ENCODE measurements at regions not wholly inside any gene's neighbourhood (a gene's known extent, or its start where the extent isn't known, plus 50 kb on each side); places are given as distances from the start of the nearest gene placed in this dataset.

DNA sequence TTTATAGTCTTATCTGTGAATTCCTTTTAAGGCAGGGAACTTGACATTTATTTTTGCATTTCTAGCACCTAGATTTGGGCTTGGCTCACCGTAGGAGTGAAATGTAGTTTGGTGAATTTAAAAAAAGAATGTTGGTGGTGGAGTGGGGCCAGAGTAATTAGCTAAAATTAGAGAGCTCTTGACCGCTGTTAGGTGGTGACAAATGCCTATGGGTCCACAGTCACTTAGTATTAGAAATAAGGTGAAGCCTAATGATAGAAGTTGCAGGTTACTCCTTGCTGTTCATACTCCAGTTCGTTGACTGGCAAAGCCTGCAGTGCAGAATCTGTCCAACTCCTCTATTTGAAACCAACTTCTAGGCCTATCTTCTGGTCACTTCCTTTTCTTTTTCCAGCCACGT lies 318.8 kb upstream of the NRIP1 start:
- H3K4me3 ChIP-seq (ENCODE audit: low read depth in 2 of 2, low read length in 2 of 2), result no peak overlapping the region
- H3K27me3 ChIP-seq (ENCODE audit: control insufficient read depth, insufficient read depth, low read length), result no peaks in the 10 kb centered on the region
- CTCF ChIA-PET, result no interaction called here
- H3K27ac ChIP-seq (ENCODE audit: low read length), result no peak overlapping the region
- ATAC-seq (no peak), DNase-seq (ENCODE audit: low read depth, low spot score) (no peak)
- in situ Hi-C loops (cut with HindIII; ENCODE audit: low pct_unique_long_range_greater_than_20kb, low sequenced_read_pairs) (no loop called here), intact Hi-C loops (cut with micrococcal nuclease; ENCODE audit: unreplicated experiment) (no loop called here)
- no peaks in the 10 kb centered on the region for H3K4me1 ChIP-seq (ENCODE audit: control insufficient read depth, insufficient read depth, low read length)
- H3K9me3 ChIP-seq (ENCODE audit: control insufficient read depth, insufficient read depth, low read depth, low read length), result no peaks in the 10 kb centered on the region
- POLR2A ChIA-PET, result no interaction called here
- TF ChIP-seq CTCF (IDR thresholded peaks at IDR 0.05), result no peak
- BruUV-seq (replicated peaks), result no TSS peak
- H3K36me3 ChIP-seq (ENCODE audit: control insufficient read depth, insufficient read depth, low read length), result no peaks in the 10 kb centered on the region

DNA sequence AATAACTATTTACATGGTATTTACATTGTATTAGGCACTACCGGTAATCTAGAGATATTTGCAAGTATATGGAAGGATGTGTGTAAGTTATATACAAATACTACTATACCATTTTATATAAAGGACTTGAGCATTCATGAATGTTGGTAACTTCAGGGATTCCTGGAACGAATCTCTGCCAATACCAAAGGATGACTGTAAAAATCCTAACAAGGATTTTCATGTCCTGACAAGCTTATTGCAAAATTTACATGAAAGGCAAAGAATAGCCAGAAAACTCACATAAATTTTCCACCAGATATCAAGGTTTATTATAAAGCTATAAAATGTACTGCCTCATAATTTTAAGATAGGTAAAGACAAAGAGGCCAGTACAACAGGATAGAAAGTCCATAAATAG lies 325.2 kb upstream of the NRIP1 start:
- no peak for DNase-seq (ENCODE audit: low read depth, low spot score)
- ChIA-PET CTCF (no interaction called here), POLR2A (no interaction called here)
- ATAC-seq, result no peak
- no peak overlapping the region for H3K27ac ChIP-seq (ENCODE audit: low read length)
- H3K27me3 ChIP-seq (ENCODE audit: control insufficient read depth, insufficient read depth, low read length), result no peaks in the 10 kb centered on the region
- no peaks in the 10 kb centered on the region for H3K9me3 ChIP-seq (ENCODE audit: control insufficient read depth, insufficient read depth, low read depth, low read length)
- in situ Hi-C loops (cut with HindIII; ENCODE audit: low pct_unique_long_range_greater_than_20kb, low sequenced_read_pairs) (no loop called here), intact Hi-C loops (cut with micrococcal nuclease; ENCODE audit: unreplicated experiment) (no loop called here)
- no TSS peak for BruUV-seq (replicated peaks)
- H3K4me1 ChIP-seq (ENCODE audit: control insufficient read depth, insufficient read depth, low read length), result no peaks in the 10 kb centered on the region
- no peaks in the 10 kb centered on the region for H3K36me3 ChIP-seq (ENCODE audit: control insufficient read depth, insufficient read depth, low read length)
- no peak overlapping the region for H3K4me3 ChIP-seq (ENCODE audit: low read depth in 2 of 2, low read length in 2 of 2)
- TF ChIP-seq, protein P1, sequence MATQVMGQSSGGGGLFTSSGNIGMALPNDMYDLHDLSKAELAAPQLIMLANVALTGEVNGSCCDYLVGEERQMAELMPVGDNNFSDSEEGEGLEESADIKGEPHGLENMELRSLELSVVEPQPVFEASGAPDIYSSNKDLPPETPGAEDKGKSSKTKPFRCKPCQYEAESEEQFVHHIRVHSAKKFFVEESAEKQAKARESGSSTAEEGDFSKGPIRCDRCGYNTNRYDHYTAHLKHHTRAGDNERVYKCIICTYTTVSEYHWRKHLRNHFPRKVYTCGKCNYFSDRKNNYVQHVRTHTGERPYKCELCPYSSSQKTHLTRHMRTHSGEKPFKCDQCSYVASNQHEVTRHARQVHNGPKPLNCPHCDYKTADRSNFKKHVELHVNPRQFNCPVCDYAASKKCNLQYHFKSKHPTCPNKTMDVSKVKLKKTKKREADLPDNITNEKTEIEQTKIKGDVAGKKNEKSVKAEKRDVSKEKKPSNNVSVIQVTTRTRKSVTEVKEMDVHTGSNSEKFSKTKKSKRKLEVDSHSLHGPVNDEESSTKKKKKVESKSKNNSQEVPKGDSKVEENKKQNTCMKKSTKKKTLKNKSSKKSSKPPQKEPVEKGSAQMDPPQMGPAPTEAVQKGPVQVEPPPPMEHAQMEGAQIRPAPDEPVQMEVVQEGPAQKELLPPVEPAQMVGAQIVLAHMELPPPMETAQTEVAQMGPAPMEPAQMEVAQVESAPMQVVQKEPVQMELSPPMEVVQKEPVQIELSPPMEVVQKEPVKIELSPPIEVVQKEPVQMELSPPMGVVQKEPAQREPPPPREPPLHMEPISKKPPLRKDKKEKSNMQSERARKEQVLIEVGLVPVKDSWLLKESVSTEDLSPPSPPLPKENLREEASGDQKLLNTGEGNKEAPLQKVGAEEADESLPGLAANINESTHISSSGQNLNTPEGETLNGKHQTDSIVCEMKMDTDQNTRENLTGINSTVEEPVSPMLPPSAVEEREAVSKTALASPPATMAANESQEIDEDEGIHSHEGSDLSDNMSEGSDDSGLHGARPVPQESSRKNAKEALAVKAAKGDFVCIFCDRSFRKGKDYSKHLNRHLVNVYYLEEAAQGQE (IDR thresholded peaks at IDR 0.05; ENCODE audit: insufficient read depth in 1 of 2, low read depth in 2 of 2, low read length in 1 of 2), result no peak
- no peak for TF ChIP-seq POLR2AphosphoS5 (IDR thresholded peaks at IDR 0.05; ENCODE audit: low read depth, low read length)
- TF ChIP-seq CTCF (IDR thresholded peaks at IDR 0.05), result no peak
- TF ChIP-seq SIN3A (IDR thresholded peaks at IDR 0.05; ENCODE audit: borderline replicate concordance, insufficient read depth, low read depth, low read length), result no peak
- TF ChIP-seq TCF7L2 (IDR thresholded peaks at IDR 0.05; ENCODE audit: low read depth, low read length), result no peak

DNA sequence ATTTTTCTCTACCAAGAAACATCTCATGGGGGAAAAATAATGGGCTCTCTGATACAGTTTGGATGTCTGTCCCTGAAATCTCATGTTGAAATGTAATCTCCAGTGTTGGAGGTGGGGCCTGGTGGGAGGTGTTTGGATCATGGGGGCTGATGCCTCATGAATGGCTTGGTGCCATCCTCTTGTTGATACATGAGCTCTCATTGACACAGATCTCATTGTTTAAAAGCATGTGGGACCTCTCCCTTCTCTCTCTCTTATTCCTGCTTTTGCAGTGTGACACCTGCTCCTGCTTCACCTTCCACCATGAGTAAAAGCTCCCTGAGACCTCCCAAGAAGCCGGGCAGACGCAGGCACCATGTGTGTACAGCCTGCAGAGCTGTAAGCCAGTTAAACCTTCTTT lies 332.5 kb upstream of the NRIP1 start:
- intact Hi-C loops (cut with micrococcal nuclease; ENCODE audit: unreplicated experiment) (no loop called here), in situ Hi-C loops (cut with HindIII; ENCODE audit: low pct_unique_long_range_greater_than_20kb, low sequenced_read_pairs) (no loop called here)
- BruUV-seq (replicated peaks), result no TSS peak
- Histone ChIP-seq H3K4me1 (ENCODE audit: control insufficient read depth, insufficient read depth, low read length) (no peaks in the 10 kb centered on the region), H3K36me3 (ENCODE audit: control insufficient read depth, insufficient read depth, low read length) (no peaks in the 10 kb centered on the region), H3K27me3 (ENCODE audit: control insufficient read depth, insufficient read depth, low read length) (no peaks in the 10 kb centered on the region), H3K9me3 (ENCODE audit: control insufficient read depth, insufficient read depth, low read depth, low read length) (no peaks in the 10 kb centered on the region), H3K4me3 (ENCODE audit: low read depth in 2 of 2, low read length in 2 of 2) (no peak overlapping the region), H3K27ac (ENCODE audit: low read length) (no peak overlapping the region)
- ATAC-seq (no peak), DNase-seq (ENCODE audit: low read depth, low spot score) (no peak)
- CTCF ChIA-PET, result no interaction called here
- TF ChIP-seq CTCF (IDR thresholded peaks at IDR 0.05) (no peak), TCF7L2 (IDR thresholded peaks at IDR 0.05; ENCODE audit: low read depth, low read length) (no peak), SIN3A (IDR thresholded peaks at IDR 0.05; ENCODE audit: borderline replicate concordance, insufficient read depth, low read depth, low read length) (no peak), POLR2AphosphoS5 (IDR thresholded peaks at IDR 0.05; ENCODE audit: low read depth, low read length) (no peak)
- TF ChIP-seq, protein P1 (IDR thresholded peaks at IDR 0.05; ENCODE audit: insufficient read depth in 1 of 2, low read depth in 2 of 2, low read length in 1 of 2), result no peak
- POLR2A ChIA-PET, result interaction anchor here (0.6 kb wide), 1 partner anchor 98 kb away, joined by 8 read pairs; no protein-coding TSS in a partner anchor

Data from Panc1 (cell line).